ENCODE measurements at regions not wholly inside any gene's neighbourhood (a gene's known extent, or its start where the extent isn't known, plus 50 kb on each side); places are given as distances from the start of the nearest gene placed in this dataset.
"Not testable (repeated sequence)": the region's sequence is repeated elsewhere in the genome, so short reads cannot be mapped to it uniquely, and the experiment has no call there.

- DNase-seq, result no peak
Observed at GRCh38 chr4:44563496-44563895, 87.9 kb downstream of the YIPF7 start.

GRCh38 chr4:44558031-44558605 is 93.3 kb downstream of the YIPF7 start:
- DNase-seq, result peak; percentile 35

- no peak for DNase-seq
Observed at GRCh38 chr4:44554768-44555167, 96.7 kb downstream of the YIPF7 start.

- no peak for DNase-seq
Observed at GRCh38 chr4:44553180-44553579, 98.2 kb downstream of the YIPF7 start.

GRCh38 chr4:44545781-44546180 is 97.2 kb upstream of the KCTD8 start:
- DNase-seq, result no peak

GRCh38 chr4:44544158-44544557 is 95.5 kb upstream of the KCTD8 start:
- DNase-seq, result no peak

GRCh38 chr4:44538534-44538933 is 89.9 kb upstream of the KCTD8 start:
- DNase-seq, result no peak

GRCh38 chr4:44535981-44536380 is 87.4 kb upstream of the KCTD8 start:
- no peak for DNase-seq

- DNase-seq, result no peak
Observed at GRCh38 chr4:44532851-44533250, 84.2 kb upstream of the KCTD8 start.

GRCh38 chr4:44522761-44523445 is 74.3 kb upstream of the KCTD8 start:
- no peak for DNase-seq

- not testable (repeated sequence) for DNase-seq
Observed at GRCh38 chr4:44502216-44502615, 53.6 kb upstream of the KCTD8 start.

Data from NCI-H1105 (cell line).